HG03103 (cell line): ENCODE measurements at regions not wholly inside any gene's neighbourhood (a gene's known extent, or its start where the extent isn't known, plus 50 kb on each side); places are given as distances from the start of the nearest gene placed in this dataset.

Source experiments
- ATAC-seq: cut with Tn5 transposase; IDR thresholded peaks from one replicate; pipeline ENCODE4 v1.9.1; 2021; ENCODE audit warnings: low read depth; ENCODE audit not compliant: unreplicated experiment

- no peak for ATAC-seq
Observed at GRCh38 chr6:28695715-28696114, 170.0 kb downstream of the GPX5 start.

- no peak for ATAC-seq
Observed at GRCh38 chr6:28696167-28696566, 170.5 kb downstream of the GPX5 start.

- no peak for ATAC-seq
Observed at GRCh38 chr6:28696682-28697081, 171.0 kb downstream of the GPX5 start.

- ATAC-seq, result no peak
Observed at GRCh38 chr6:28707387-28708282, 182.0 kb downstream of the GPX5 start.

GRCh38 chr6:28709478-28710349 lies 184.0 kb downstream of the GPX5 start:
- ATAC-seq, result no peak

- ATAC-seq, result no peak
Observed at GRCh38 chr6:28710466-28711191, 184.9 kb downstream of the GPX5 start.

GRCh38 chr6:28711325-28711724 lies 185.6 kb downstream of the GPX5 start:
- ATAC-seq, result no peak

- ATAC-seq, result no peak
Observed at GRCh38 chr6:28711788-28712341, 186.2 kb downstream of the GPX5 start.

- ATAC-seq, result no peak
Observed at GRCh38 chr6:28712982-28713381, 187.3 kb downstream of the GPX5 start.

GRCh38 chr6:28719275-28719940 lies 193.7 kb downstream of the GPX5 start:
- ATAC-seq, result no peak

- ATAC-seq, result no peak
Observed at GRCh38 chr6:28720357-28721231, 194.9 kb downstream of the GPX5 start.

GRCh38 chr6:28721372-28721771 lies 195.7 kb downstream of the GPX5 start:
- ATAC-seq, result no peak

GRCh38 chr6:28724395-28724794 lies 198.7 kb downstream of the GPX5 start:
- no peak for ATAC-seq

GRCh38 chr6:28725274-28725809 lies 198.4 kb downstream of the TRIM27 start:
- ATAC-seq, result no peak

- ATAC-seq, result no peak
Observed at GRCh38 chr6:28725890-28726348, 197.9 kb downstream of the TRIM27 start.

- no peak for ATAC-seq
Observed at GRCh38 chr6:28726569-28727309, 197.0 kb downstream of the TRIM27 start.

- ATAC-seq, result no peak
Observed at GRCh38 chr6:28727559-28728211, 196.1 kb downstream of the TRIM27 start.
